GM12892 (cell line): ENCODE measurements at regions not wholly inside any gene's neighbourhood (a gene's known extent, or its start where the extent isn't known, plus 50 kb on each side); places are given as distances from the start of the nearest gene placed in this dataset.
"Not testable (repeated sequence)": the region's sequence is repeated elsewhere in the genome, so short reads cannot be mapped to it uniquely, and the experiment has no call there.

ENCODE experiments used
- POLR2A ChIP-seq: IDR thresholded peaks from 2 replicates; pipeline ENCODE4 v1.6.1; 2011; ENCODE audit warnings: low read depth, low read length, control low read depth
- POLR2AphosphoS5 ChIP-seq: IDR thresholded peaks from 2 replicates; pipeline ENCODE4 v1.6.1; 2011; ENCODE audit warnings: low read depth, low read length, control low read depth

- TF ChIP-seq POLR2AphosphoS5, POLR2A: not testable (repeated sequence)
Measured at GRCh38 chr11:24274214-24274781, 222.6 kb upstream of the LUZP2 start.
